SK-N-DZ (cell line): ENCODE measurements at regions not wholly inside any gene's neighbourhood (a gene's known extent, or its start where the extent isn't known, plus 50 kb on each side); places are given as distances from the start of the nearest gene placed in this dataset.
"Not testable (repeated sequence)": the region's sequence is repeated elsewhere in the genome, so short reads cannot be mapped to it uniquely, and the experiment has no call there.

Experiments
- DNase-seq: peaks from one replicate; pipeline ENCODE4 v3.0.0-alpha.2; 2015; ENCODE audit warnings: low spot score

DNA sequence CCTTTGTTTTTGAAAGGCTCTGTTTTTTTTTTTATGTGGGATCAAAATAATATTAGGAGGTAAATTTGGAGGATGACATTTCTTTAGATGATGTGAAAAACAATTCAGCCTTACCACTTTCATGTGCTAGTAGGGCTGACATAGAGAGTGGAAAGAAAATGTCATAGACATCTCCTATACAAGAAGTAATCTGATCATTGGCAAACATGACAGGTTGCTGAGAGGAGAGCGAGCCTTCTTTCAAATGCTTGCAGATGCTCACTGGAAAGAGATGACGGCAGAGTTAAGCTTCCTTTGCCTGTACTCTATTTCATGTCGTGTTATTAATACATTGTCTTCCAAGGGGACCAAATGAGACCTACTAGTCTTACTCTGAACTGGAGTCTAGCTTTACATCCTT, 160.1 kb upstream of the DAP start:
- peak; percentile 22 for DNase-seq

DNA sequence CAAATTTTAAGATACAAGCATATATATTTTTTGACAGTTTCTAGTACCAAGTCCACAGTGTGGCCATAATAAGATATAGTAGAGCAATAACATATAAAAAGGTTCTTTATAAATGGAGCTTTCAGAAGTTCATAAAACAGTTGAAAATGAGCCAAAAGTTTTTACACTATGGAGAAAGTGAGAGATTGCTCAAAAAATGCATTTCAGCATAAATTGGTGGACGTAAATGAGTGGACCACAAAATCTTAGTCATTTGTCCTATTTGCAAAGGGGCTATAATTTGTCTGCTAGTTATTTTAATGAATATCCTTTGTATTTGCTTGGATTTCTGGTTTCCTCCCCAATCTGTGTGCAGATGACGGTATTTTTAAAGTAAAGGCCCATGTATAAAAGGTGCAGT, 159.4 kb upstream of the DAP start:
- DNase-seq = no peak

DNA sequence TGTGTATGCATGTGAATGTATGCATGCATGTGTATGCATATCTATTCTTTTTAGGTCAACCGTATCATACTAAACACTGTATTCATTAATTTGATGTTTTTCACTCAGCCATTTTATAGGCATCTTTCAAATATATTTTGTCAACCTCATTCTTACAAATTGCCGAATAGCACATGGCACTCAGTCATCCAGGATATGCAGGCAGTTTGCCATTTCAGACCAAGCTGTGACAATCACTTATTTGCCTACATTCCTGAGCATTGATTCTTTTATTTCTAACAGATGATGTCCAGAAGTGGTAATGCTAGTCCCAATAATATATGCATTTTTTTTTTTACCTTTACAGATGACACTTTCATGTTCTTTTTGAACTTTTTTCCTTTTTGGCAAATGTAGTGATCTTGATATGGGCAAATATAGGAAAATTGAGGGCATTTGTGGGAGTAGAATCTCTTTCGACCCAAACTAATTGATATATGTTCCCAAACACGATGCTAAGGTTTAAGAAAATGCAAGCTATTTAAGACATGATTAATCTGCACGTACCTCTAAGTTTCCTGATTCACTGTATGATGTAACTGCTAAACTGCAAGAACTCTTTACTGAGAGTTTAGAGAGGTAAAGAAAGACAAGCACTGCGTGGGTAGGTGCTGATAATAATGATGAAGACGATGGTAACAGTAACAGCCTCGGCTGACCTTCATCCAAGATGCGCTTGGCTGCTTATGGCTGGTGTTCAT, 153.9 kb upstream of the DAP start:
- no peak for DNase-seq

DNA sequence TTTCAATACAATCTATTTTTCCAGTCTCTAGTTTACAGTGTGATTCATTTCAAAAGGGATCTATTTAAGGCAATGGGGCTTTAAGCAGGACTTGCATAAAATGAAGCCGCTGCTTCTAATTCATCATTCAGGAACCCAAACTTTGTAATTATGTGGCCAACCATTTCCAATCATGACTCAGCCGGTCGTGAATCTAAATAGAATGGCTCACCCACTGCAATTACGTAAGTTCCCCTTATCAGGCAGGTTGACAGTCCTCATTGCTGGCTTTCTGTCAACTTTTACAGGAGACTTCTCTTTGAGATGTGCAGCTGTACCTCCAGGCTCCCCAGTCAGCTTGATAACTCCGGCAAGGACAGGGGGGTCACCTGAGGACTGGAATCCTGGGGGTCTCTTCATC, 152.8 kb upstream of the DAP start:
- DNase-seq = no peak

DNA sequence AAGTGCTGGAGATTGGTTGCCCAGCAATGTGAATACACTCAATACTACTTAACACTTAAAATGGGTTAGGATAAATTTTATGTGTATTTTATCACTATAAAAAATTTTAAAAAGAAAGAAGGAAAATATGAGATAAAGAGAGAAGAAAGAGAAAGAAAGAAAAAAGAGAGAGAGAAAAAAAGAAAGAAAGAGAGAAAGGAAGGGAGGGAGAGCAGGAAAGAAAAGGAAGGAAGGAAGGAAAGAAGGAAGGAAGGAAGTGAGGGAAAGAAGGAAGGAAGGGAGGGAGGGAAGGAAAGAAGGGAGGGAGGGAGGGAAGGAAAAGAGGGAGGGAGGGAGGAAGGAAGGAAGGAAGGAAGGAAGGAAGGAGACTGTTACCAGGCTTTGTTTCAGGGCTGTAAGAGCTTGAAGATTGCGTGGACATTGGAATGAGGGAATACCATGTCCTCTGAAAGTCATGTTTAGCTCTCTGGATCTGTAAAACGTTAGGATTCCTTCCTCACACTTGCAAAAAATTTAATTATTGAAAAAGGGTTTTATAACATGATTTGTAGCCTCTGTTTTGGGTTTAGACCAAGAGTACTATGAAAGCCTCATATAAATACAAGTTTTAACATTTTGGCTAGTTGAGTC, 152.3 kb upstream of the DAP start:
- no peak for DNase-seq

DNA sequence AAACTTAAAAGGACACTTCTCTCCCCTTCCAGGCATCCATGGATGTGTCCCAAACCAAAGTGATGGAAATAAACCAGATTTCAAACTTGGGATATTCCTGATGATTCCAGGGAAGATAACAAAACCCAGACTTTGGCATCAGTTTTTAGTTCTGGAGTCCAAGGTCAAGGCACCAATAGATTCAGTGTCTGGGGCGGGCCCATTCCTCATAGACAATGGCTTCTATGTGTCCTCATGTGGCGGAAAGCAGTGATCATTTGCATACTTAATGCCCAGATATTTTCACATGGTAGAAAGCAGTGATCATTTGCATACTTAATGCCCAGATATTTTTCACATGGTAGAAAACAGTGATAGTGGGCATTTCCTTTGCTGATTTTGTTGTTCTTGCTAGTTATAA, 151.4 kb upstream of the DAP start:
- DNase-seq = no peak

DNA sequence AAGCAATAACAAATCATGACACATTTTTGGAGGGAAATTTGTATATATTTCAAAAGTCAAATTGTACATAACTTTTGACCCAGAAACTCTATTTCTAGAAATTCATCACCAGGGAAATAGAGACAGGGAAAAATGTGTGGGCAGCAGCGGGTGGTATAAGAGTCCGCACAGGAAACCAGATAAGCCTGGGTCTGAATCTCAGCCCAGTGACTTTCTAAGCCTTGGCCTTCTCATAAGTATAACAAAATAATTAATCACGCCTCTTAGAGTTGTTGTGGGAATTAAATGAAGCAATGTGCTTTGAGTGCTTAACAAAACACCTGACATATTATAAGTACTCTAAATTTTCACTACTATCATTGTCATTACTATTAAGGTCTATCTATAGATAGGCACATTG, 149.2 kb upstream of the DAP start:
- DNase-seq = no peak

DNA sequence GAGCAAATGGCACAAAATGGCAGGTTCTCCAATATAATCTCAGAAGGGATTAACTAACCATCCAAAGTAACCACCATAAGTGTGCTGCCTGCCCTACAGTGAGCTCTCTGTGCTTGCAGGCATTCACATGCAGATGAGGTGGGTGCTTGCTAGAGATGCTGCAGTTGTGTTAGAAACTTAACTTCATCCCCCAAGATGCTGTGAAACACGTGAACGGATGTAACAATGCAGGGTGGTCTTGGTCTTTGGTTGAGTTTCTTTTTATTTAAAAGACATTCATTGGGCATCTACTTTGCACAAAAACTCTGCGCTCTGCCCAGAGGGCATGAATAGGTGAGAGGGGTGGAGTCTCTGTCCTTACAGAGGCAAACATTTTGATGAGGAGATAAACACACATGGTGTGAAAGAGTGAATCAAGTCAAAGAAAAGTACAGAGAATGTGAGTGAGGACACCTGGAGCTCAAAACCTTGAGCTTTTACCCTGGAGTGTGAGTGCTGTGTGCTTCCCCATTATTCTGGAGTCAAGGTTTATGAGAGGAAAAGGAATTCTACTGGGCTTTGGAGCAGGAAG, 143.9 kb upstream of the DAP start:
- DNase-seq = no peak

DNA sequence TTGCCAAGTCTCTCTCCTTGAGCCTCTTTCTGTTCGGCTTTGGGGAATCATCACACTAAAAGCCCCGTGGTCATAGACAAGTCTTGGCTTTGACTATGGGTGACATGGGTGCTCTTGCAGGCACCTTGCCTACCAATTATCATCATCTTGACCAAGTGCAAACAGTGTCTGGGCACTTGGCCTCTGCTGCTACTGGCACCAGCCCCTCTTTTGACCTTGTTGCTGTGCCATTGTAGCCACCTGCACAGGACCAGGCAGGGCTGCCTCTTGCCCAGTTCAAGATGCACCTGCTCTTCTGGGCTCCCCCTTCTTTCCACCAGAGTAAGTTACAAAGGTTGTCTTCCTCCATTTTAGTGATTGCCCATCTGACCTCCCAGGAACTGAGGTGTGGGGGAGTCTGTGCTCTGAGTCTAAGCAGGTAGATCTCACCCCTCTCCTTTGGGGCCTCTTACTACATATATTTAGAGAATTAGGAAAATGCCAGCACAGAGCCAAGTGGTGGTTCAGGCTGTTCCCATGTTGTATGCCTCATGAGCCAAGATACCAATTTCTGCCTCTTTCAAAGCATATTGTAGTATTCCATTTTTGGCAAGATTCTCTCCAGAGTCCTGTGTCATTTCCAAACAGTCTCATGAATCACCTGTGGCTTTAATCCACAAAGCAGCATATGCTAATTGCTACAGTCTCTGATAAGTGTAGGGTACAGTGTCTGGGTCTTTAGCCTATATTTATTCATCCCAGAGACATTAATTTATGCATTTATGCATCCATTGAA, 142.9 kb upstream of the DAP start:
- no peak for DNase-seq

DNA sequence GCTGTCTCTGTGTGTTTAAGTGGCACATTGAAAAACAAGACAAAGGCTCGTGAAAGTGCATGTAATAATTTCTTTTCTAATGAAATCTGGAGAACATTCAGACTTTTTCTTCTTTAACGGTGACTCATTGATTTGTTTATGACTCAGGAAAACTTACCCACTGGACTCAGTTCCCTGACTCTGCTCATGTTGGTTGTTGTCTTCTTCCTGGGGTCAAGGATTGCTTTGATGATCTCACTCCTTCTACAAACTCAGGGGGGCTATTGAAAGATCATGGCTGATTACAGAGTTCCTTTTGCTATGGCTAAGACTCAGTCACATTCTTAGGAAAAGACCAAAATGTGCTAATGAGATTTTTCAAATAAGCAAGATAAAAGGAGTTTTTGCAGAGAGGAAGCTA, 141.1 kb upstream of the DAP start:
- no peak for DNase-seq

DNA sequence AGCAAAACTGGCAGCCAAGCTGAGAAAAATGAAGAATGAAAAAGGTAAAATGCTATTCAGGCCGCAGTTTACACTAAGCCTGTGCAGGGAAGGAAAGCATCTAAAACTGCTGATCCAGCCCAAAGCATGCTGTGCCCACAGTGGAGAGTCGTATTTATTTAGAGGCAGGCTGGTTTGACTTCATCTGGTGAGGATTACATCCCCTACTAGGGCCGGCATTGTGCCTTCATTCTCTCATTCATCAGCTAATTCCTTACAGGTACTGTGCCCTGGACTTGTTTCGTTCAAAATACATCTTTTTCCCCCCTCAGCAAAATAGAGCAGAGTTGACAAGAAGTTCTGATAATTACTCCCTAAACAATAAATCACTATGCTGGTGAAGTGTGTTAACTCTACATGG, 137.5 kb upstream of the DAP start:
- no peak for DNase-seq

DNA sequence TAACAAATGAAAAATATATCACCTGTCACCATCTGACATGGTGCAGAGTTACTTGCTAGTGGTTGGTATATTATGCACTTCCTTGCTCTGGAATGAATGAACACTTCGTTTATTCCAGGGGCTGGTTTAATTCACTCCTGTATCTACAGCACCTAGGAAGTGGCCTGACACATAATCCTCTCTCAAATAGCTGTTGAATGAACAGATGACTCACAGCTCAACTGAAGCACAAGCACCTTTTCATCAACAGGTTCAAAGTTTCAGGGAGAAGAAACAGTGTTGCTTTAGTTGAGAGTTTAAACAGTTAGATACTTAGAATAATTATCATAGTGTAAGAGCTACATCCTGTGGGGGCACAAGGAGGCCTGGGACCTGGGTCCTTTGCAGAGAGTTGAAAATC, 135.0 kb upstream of the DAP start:
- no peak for DNase-seq

DNA sequence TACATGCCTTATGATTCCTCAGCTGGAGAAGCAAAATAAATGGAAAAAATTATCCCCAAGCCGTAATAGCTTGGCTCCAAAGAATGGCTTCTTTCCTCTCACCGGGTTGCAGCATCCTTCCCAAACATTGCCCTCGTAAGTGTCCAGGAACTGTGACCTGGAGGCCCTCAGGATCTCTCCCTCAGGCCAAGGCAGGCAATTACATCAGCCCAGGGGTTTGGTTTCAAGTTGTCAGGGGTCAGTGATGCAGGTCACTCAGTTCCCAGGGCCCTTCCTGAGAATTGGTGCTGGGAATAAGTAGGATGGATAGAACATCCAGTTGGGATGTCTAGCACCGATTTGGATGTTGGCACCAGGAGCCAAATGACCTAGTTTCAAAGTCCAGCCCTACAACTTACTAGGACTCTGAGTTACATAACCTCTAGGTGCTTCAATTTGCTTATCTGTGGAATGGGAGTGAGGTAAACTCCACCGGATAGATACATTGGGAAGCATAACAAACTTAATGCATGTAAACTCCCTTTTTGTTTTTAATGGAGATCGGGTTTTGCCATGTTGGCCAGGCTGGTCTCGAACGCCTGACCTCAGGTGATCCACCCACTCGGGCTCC, 133.5 kb upstream of the DAP start:
- no peak for DNase-seq

DNA sequence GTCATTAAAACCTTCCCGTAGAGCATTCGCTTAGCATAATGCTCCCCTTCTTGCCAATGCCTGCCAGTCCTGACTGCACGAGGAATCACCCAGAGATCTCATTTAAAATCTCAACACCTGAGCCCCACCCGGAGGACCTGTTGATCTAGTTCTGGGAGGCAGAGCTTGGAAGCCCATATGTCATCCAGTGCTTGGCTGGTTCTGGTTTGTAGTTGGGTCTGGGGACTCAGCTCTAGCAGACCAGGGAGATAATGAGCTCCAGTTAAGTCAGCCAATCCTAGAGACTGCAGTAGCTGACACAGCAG, 131.8 kb upstream of the DAP start:
- DNase-seq = no peak

DNA sequence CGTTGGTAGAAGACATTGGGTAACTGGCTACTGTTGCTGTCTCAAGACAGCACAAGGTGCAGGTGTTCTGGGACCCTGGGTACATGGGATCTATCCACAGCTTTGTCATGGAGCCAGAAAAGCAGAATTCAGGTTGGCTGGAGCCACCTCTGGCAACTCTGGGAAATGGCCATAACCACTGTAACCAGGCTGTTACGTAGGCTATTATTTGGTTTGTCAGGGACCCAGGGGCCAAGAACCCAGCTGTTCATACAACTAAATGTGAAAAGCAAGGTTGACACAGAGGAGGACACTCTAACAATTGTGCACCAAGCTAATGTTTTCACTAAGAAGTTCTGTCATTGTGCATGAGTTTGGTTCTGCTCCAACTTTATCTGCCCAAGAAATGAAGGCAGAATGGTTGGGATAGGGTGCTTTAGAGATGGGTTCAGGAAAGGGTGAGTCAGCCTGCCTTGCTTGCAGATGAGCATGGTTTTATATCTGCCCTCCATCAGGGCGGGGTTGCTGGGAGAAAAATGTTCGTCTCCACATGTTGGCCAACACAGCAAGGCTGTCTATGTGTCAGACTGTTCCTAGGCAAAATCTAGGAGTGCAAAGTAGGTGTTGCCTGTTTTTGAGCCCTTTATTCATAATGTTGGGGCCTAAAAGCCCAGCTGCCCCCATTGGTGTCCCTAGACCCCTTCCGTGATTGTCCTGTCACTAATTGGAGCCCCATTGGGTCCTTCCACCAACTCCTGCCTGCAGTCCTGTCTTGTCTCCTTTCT, 131.3 kb upstream of the DAP start:
- no peak for DNase-seq

DNA sequence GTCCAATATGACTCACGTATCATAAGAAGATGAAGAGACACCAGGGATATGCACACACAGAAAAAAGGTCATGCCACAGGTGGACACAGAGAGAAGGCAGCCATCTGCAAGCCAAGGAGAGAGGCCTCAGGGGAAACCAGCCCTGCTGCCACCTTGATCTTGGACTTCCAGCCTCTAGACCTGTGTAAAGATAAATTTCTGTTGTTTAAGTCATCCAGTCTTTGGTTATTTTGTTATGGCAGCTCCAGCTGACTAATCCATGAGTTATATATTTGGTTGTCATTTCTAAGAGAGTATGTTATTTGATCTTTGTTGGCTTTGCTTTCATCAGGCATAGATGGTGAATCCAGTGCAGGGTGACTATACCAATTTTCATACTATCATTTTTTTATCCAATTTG, 130.2 kb upstream of the DAP start:
- no peak for DNase-seq

DNA sequence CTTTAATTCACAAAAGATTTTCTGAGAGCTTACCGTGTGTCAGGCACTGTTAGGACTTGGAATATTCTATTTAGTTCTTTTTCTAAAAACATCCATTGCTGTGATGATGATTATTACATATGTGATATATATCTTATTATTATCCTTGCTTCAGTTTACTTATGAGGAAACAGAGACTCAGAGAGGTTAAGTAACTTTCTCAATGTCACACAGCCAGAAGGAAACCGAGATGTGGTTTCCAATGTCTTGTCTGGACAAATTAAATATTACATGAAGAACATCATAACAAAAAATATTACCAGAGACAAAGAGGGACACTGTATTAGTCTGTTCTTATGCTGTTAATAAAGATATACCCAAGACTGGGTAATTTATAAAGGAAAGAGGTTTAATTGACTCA, 125.5 kb upstream of the DAP start:
- no peak for DNase-seq

DNA sequence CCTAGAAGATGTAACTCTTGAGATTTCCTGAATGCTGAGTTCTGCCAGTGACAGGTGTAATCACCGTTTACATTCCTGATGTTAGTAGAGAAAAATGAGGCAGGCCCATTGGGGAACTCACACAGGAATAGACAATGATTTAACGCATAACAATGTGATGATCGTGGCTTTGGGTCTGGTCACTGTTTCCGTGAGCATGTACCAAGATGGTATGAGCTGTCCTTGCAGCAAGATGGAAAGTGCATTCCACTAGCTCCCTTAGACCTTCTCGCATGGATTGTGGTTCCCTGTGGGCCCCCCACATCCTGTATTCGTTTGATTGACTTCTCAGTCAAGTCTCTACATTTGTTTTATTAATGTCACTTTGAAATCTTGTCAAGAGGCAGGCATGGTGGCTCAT, 124.0 kb upstream of the DAP start:
- DNase-seq = no peak

DNA sequence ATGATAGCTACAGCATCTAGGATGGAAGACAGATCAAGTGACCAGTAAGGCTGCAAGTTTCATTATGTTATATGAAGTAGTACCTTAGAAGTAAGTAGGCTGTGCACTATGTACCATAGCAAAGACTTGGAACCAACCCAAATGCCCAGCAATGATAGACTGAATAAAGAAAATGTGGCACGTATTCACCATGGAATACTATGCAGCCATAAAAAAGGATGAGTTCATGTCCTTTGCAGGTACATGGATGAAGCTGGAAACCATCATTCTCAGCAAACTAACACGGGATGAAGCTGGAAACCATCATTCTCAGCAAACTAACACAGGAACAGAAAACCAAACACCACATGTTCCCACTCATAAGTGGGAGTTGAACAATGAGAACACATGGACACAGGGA, 122.9 kb upstream of the DAP start:
- DNase-seq = not testable (repeated sequence)

DNA sequence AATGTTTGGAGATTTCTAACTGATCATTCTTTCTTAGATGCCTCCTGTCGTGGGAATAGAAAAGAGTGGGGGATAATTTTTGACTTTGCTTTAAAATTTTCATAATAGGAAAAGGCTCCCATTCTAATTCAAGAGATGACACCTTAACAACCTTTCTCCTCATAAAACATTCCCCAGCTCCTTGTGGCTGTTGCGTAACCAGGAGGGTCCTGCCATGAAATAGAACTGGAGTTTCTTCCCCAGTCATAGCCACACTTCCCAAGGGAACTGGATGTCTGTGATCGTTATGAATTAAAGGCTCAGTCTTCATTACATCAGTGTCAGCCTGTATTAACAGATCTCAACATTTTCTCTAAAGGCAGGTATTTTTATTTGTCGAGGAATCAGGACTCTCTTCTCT, 119.9 kb upstream of the DAP start:
- DNase-seq = no peak

DNA sequence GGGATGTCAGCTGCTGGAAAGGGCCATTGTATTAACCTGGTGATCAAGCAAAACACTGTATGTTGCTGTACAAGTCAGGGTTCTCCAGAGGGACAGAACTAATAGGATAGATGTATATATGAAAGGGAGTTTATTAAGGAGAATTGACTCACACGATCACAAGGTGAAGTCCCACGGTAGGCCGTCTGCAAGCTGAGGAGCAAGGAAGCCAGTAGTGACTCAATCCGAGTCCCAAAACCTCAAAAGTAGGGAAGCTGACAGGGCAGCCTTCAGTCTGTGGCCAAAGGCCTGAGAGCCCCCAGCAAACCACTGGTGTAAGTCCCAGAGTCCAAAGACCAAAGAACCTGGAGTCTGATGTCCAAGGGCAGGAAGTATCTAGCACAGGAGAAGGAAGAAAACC, 116.0 kb upstream of the DAP start:
- not testable (repeated sequence) for DNase-seq
